ENCODE measurements at regions not wholly inside any gene's neighbourhood (a gene's known extent, or its start where the extent isn't known, plus 50 kb on each side); places are given as distances from the start of the nearest gene placed in this dataset.

GRCh38 chr10:32163071-32163761 lies 107.0 kb upstream of the KIF5B start:
- TF ChIP-seq YY1 (IDR thresholded peaks at IDR 0.05; ENCODE audit: extremely low read depth, insufficient replicate concordance, low read depth, low read length): no peak
- no peak for TF ChIP-seq ELF1 (IDR thresholded peaks at IDR 0.05; ENCODE audit: borderline replicate concordance, low read depth)
- no peak for TF ChIP-seq SRF (IDR thresholded peaks at IDR 0.05; ENCODE audit: low read depth)
- TF ChIP-seq ZNF274 (IDR thresholded peaks at IDR 0.05; ENCODE audit: low read depth, low read length): no peak
- no peaks in the 10 kb centered on the region for H3K9me3 ChIP-seq (ENCODE audit: control insufficient read depth in 1 of 2, insufficient read depth in 1 of 2, low read depth in 1 of 2, low read length in 2 of 2)
- no peak overlapping the region for H2AFZ ChIP-seq (ENCODE audit: low read depth, low read length, poor library complexity, severe bottlenecking)
- ATAC-seq: no peak
- H3K9ac ChIP-seq (ENCODE audit: low read length): no peak overlapping the region
- no peaks in the 10 kb centered on the region for H4K20me1 ChIP-seq (ENCODE audit: insufficient read depth)
- ChIA-PET POLR2A (no interaction called here), RAD21 (ENCODE audit: low non-redundant PET in 1 of 2, low total read pairs in 2 of 2, uncharacterized antibody in 2 of 2, unreplicated experiment in 2 of 2) (no interaction called here), CTCF (no interaction called here)
- intact Hi-C loops (cut with micrococcal nuclease): no loop called here
- DNase-seq (ENCODE audit: low read depth, low spot score): no peak
- H3K36me3 ChIP-seq (ENCODE audit: control insufficient read depth in 1 of 2, insufficient read depth in 2 of 2, low read length in 2 of 2): no peaks in the 10 kb centered on the region
- no peaks in the 10 kb centered on the region for H3K4me1 ChIP-seq (ENCODE audit: control insufficient read depth in 1 of 2, insufficient read depth in 2 of 2, low read length in 2 of 2)
- H3K4me2 ChIP-seq (ENCODE audit: low read length): no peak overlapping the region
- no peak overlapping the region for H3K27ac ChIP-seq (ENCODE audit: low read depth, low read length)
- no peaks in the 10 kb centered on the region for H3K27me3 ChIP-seq (ENCODE audit: insufficient read depth, low read length)
- H3K79me2 ChIP-seq (ENCODE audit: insufficient read depth, low read length): no peaks in the 10 kb centered on the region
- H3K9me2 ChIP-seq (ENCODE audit: insufficient read depth): no peaks in the 10 kb centered on the region
- H3K4me3 ChIP-seq (replicated peaks in 1 of 2; ENCODE audit: low read depth in 1 of 2, low read length in 2 of 2): no peak overlapping the region
- no TSS peak for BruUV-seq (replicated peaks)

GRCh38 chr10:32161586-32161985 lies 105.4 kb upstream of the KIF5B start:
- H3K36me3 ChIP-seq (ENCODE audit: control insufficient read depth in 1 of 2, insufficient read depth in 2 of 2, low read length in 2 of 2): no peaks in the 10 kb centered on the region
- H3K27ac ChIP-seq (ENCODE audit: low read depth, low read length): no peak overlapping the region
- BruUV-seq (replicated peaks): no TSS peak
- POLR2A ChIA-PET: no interaction called here
- H3K27me3 ChIP-seq (ENCODE audit: insufficient read depth, low read length): no peaks in the 10 kb centered on the region
- no peaks in the 10 kb centered on the region for H4K20me1 ChIP-seq (ENCODE audit: insufficient read depth)
- H2AFZ ChIP-seq (ENCODE audit: low read depth, low read length, poor library complexity, severe bottlenecking): no peak overlapping the region
- H3K9me3 ChIP-seq (ENCODE audit: control insufficient read depth in 1 of 2, insufficient read depth in 1 of 2, low read depth in 1 of 2, low read length in 2 of 2): no peaks in the 10 kb centered on the region
- no peak overlapping the region for H3K4me2 ChIP-seq (ENCODE audit: low read length)
- ATAC-seq (no peak), DNase-seq (ENCODE audit: low read depth, low spot score) (no peak)
- no peaks in the 10 kb centered on the region for H3K9me2 ChIP-seq (ENCODE audit: insufficient read depth)
- H3K4me1 ChIP-seq (ENCODE audit: control insufficient read depth in 1 of 2, insufficient read depth in 2 of 2, low read length in 2 of 2): no peaks in the 10 kb centered on the region
- no peaks in the 10 kb centered on the region for H3K79me2 ChIP-seq (ENCODE audit: insufficient read depth, low read length)
- no peak overlapping the region for H3K4me3 ChIP-seq (replicated peaks in 1 of 2; ENCODE audit: low read depth in 1 of 2, low read length in 2 of 2)
- TF ChIP-seq EZH2phosphoT487 (IDR thresholded peaks at IDR 0.05; ENCODE audit: borderline replicate concordance): no peak
- no peak for TF ChIP-seq SP1 (IDR thresholded peaks at IDR 0.05; ENCODE audit: low read depth)
- TF ChIP-seq CBX3 (IDR thresholded peaks at IDR 0.05; ENCODE audit: low read depth): no peak
- TF ChIP-seq CEBPB (IDR thresholded peaks at IDR 0.05; ENCODE audit: low read depth): no peak
- TF ChIP-seq SIN3A (IDR thresholded peaks at IDR 0.05; ENCODE audit: low read depth): no peak
- TF ChIP-seq JUND (IDR thresholded peaks at IDR 0.05): no peak
- TF ChIP-seq, protein P1, sequence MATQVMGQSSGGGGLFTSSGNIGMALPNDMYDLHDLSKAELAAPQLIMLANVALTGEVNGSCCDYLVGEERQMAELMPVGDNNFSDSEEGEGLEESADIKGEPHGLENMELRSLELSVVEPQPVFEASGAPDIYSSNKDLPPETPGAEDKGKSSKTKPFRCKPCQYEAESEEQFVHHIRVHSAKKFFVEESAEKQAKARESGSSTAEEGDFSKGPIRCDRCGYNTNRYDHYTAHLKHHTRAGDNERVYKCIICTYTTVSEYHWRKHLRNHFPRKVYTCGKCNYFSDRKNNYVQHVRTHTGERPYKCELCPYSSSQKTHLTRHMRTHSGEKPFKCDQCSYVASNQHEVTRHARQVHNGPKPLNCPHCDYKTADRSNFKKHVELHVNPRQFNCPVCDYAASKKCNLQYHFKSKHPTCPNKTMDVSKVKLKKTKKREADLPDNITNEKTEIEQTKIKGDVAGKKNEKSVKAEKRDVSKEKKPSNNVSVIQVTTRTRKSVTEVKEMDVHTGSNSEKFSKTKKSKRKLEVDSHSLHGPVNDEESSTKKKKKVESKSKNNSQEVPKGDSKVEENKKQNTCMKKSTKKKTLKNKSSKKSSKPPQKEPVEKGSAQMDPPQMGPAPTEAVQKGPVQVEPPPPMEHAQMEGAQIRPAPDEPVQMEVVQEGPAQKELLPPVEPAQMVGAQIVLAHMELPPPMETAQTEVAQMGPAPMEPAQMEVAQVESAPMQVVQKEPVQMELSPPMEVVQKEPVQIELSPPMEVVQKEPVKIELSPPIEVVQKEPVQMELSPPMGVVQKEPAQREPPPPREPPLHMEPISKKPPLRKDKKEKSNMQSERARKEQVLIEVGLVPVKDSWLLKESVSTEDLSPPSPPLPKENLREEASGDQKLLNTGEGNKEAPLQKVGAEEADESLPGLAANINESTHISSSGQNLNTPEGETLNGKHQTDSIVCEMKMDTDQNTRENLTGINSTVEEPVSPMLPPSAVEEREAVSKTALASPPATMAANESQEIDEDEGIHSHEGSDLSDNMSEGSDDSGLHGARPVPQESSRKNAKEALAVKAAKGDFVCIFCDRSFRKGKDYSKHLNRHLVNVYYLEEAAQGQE (IDR thresholded peaks at IDR 0.05; ENCODE audit: low read depth): no peak
- TF ChIP-seq EZH2 (IDR thresholded peaks at IDR 0.05): no peak
- CTCF ChIA-PET: no interaction called here
- H3K9ac ChIP-seq (ENCODE audit: low read length): no peak overlapping the region
- intact Hi-C loops (cut with micrococcal nuclease): no loop called here
- RAD21 ChIA-PET (ENCODE audit: low non-redundant PET in 1 of 2, low total read pairs in 2 of 2, uncharacterized antibody in 2 of 2, unreplicated experiment in 2 of 2): no interaction called here
